H7 (cell line): ENCODE measurements at regions not wholly inside any gene's neighbourhood (a gene's known extent, or its start where the extent isn't known, plus 50 kb on each side); places are given as distances from the start of the nearest gene placed in this dataset.
"Not testable (repeated sequence)": the region's sequence is repeated elsewhere in the genome, so short reads cannot be mapped to it uniquely, and the experiment has no call there.

Source experiments
- DNase-seq: peaks from one replicate; pipeline ENCODE4 v3.0.0; 2012
- H3K27me3 ChIP-seq: 2 replicates; pipeline ENCODE4 v1.6.0; 2011; ENCODE audit warnings: mild to moderate bottlenecking, low read length; ENCODE audit not compliant: control insufficient read depth, insufficient read depth
- H3K36me3 ChIP-seq: replicated peaks from 2 replicates; pipeline ENCODE4 v1.5.1; 2011; ENCODE audit warnings: low read length; ENCODE audit not compliant: control insufficient read depth, insufficient read depth
- H3K4me3 ChIP-seq: 2 replicates; pipeline ENCODE4 v1.5.1; 2011; ENCODE audit warnings: low read depth, mild to moderate bottlenecking, control low read depth, low read length, moderate library complexity; ENCODE audit not compliant: insufficient read depth

GRCh38 chr11:39570526-39570925 is 1888.9 kb downstream of the LRRC4C start:
- no peak for DNase-seq
- Histone ChIP-seq H3K27me3 (no peaks in the 10 kb centered on the region), H3K36me3 (no peaks in the 10 kb centered on the region), H3K4me3 (no peak overlapping the region)

GRCh38 chr11:39569789-39570188 is 1889.7 kb downstream of the LRRC4C start:
- Histone ChIP-seq H3K4me3 (no peak overlapping the region), H3K27me3 (no peaks in the 10 kb centered on the region), H3K36me3 (no peaks in the 10 kb centered on the region)
- DNase-seq: no peak

GRCh38 chr11:39542460-39542859 is 1917.0 kb downstream of the LRRC4C start:
- Histone ChIP-seq H3K4me3 (no peak overlapping the region), H3K36me3 (no peaks in the 10 kb centered on the region), H3K27me3 (no peaks in the 10 kb centered on the region)
- no peak for DNase-seq

- Histone ChIP-seq H3K36me3 (no peaks in the 10 kb centered on the region), H3K27me3 (no peaks in the 10 kb centered on the region), H3K4me3 (no peak overlapping the region)
- DNase-seq: peak; percentile 19
Observed at GRCh38 chr11:39541945-39542351, 1917.5 kb downstream of the LRRC4C start.

- not testable (repeated sequence) for H3K36me3 ChIP-seq, DNase-seq, H3K27me3 ChIP-seq, H3K4me3 ChIP-seq
Observed at GRCh38 chr11:39536323-39536722, 1923.1 kb downstream of the LRRC4C start.
